Jurkat, Clone E6-1 (cell line): ENCODE measurements at regions not wholly inside any gene's neighbourhood (a gene's known extent, or its start where the extent isn't known, plus 50 kb on each side); places are given as distances from the start of the nearest gene placed in this dataset.
"Not testable (repeated sequence)": the region's sequence is repeated elsewhere in the genome, so short reads cannot be mapped to it uniquely, and the experiment has no call there.

Experiments used
- DNase-seq: peaks from one replicate; pipeline ENCODE4 v3.0.0-alpha.2; 2011; ENCODE audit warnings: low read depth, low spot score
- H3K4me3 ChIP-seq: 2 replicates; pipeline ENCODE4 v1.5.1; 2011; ENCODE audit warnings: mild to moderate bottlenecking, low read length, control low read depth, moderate library complexity

GRCh38 chr14:83660597-83660996 is 1869.3 kb upstream of the FLRT2 start:
- no peak overlapping the region for H3K4me3 ChIP-seq
- DNase-seq: no peak

- DNase-seq: no peak
- no peak overlapping the region for H3K4me3 ChIP-seq
These were observed 1865.6 kb upstream of the FLRT2 start for GRCh38 chr14:83664389-83664788.

- H3K4me3 ChIP-seq: no peak overlapping the region
- DNase-seq: no peak
These were observed 1840.7 kb upstream of the FLRT2 start for GRCh38 chr14:83689265-83689664.

- H3K4me3 ChIP-seq: no peak overlapping the region
- no peak for DNase-seq
These were observed 1832.8 kb upstream of the FLRT2 start for GRCh38 chr14:83697099-83697498.

GRCh38 chr14:83702619-83703018 is 1827.3 kb upstream of the FLRT2 start:
- no peak for DNase-seq

GRCh38 chr14:83706231-83706954 is 1823.6 kb upstream of the FLRT2 start:
- no peak for DNase-seq
- H3K4me3 ChIP-seq: no peak overlapping the region

More at GRCh38 chr14:83702619-83703018, 1827.3 kb upstream of the FLRT2 start:
- no peak overlapping the region for H3K4me3 ChIP-seq

GRCh38 chr14:83707056-83707455 is 1822.9 kb upstream of the FLRT2 start:
- DNase-seq: no peak
- no peak overlapping the region for H3K4me3 ChIP-seq

GRCh38 chr14:83709116-83709515 is 1820.8 kb upstream of the FLRT2 start:
- no peak for DNase-seq
- H3K4me3 ChIP-seq: no peak overlapping the region

GRCh38 chr14:83711046-83711445 is 1818.9 kb upstream of the FLRT2 start:
- no peak overlapping the region for H3K4me3 ChIP-seq
- DNase-seq: no peak

GRCh38 chr14:83712418-83713129 is 1817.4 kb upstream of the FLRT2 start:
- H3K4me3 ChIP-seq: no peak overlapping the region

GRCh38 chr14:83713732-83714131 is 1816.2 kb upstream of the FLRT2 start:
- no peak overlapping the region for H3K4me3 ChIP-seq
- DNase-seq: no peak

More at GRCh38 chr14:83712418-83713129, 1817.4 kb upstream of the FLRT2 start:
- no peak for DNase-seq

- no peak overlapping the region for H3K4me3 ChIP-seq
- no peak for DNase-seq
These were observed 1815.8 kb upstream of the FLRT2 start for GRCh38 chr14:83714151-83714550.

GRCh38 chr14:83719435-83719834 is 1810.5 kb upstream of the FLRT2 start:
- H3K4me3 ChIP-seq, DNase-seq: not testable (repeated sequence)

GRCh38 chr14:83733670-83734069 is 1796.3 kb upstream of the FLRT2 start:
- no peak overlapping the region for H3K4me3 ChIP-seq
- no peak for DNase-seq

GRCh38 chr14:83734431-83734830 is 1795.5 kb upstream of the FLRT2 start:
- no peak for DNase-seq
- H3K4me3 ChIP-seq: no peak overlapping the region

GRCh38 chr14:83741269-83741668 is 1788.7 kb upstream of the FLRT2 start:
- no peak for DNase-seq
- no peak overlapping the region for H3K4me3 ChIP-seq

GRCh38 chr14:83744224-83744623 is 1785.7 kb upstream of the FLRT2 start:
- DNase-seq: no peak
- H3K4me3 ChIP-seq: no peak overlapping the region

GRCh38 chr14:83744891-83745290 is 1785.1 kb upstream of the FLRT2 start:
- DNase-seq: no peak
- no peak overlapping the region for H3K4me3 ChIP-seq

- H3K4me3 ChIP-seq: no peak overlapping the region
- no peak for DNase-seq
These were observed 1783.6 kb upstream of the FLRT2 start for GRCh38 chr14:83746336-83746735.

- no peak overlapping the region for H3K4me3 ChIP-seq
- no peak for DNase-seq
These were observed 1772.0 kb upstream of the FLRT2 start for GRCh38 chr14:83757916-83758315.
